ENCODE measurements at regions not wholly inside any gene's neighbourhood (a gene's known extent, or its start where the extent isn't known, plus 50 kb on each side); places are given as distances from the start of the nearest gene placed in this dataset.

DNA sequence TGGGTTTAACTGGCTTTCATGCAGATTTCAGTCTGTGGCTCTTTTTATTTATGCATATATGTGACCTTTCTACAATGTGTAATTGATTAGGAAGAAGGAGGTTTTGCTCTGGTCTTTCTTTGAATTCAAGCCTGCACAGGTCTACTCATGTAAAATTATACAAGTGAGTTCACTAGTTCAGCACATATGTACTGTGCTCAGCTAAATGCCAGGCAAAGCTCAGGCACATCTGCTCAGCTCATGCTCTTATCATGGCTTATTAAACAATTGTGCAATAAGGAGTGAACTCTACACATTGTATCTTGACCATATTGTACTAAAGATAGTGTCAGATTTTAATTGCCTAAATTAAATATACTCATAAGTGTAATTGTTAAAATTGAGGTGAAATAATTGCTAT is 378.4 kb downstream of the ADGRL2 start:
- ChIA-PET CTCF (no interaction called here), POLR2A (no interaction called here)
- intact Hi-C loops (cut with micrococcal nuclease): no loop called here
- Mint-ChIP-seq H3K36me3 (no peaks in the 10 kb centered on the region), H3K27me3 (no peaks in the 10 kb centered on the region), H3K4me3 (no peak overlapping the region), H3K27ac (no peak overlapping the region), H3K4me1 (no peaks in the 10 kb centered on the region), H3K9me3 (peaks cover 0 to 3% (median 0%) of the 10 kb centered on the region in 11 donors)
- ATAC-seq: no peak
- DNase-seq: no peak
- Histone ChIP-seq H3K27me3 (ENCODE audit: control insufficient read depth in 2 of 2, insufficient read depth in 2 of 2, low read length in 2 of 2) (no peaks in the 10 kb centered on the region), H3K9me3 (ENCODE audit: control insufficient read depth in 2 of 3, low read length in 3 of 3) (no peaks in the 10 kb centered on the region), H3K4me1 (ENCODE audit: control insufficient read depth in 2 of 2, insufficient read depth in 2 of 2, low read length in 2 of 2) (no peaks in the 10 kb centered on the region), H3K36me3 (ENCODE audit: control insufficient read depth in 2 of 3, insufficient read depth in 3 of 3, low read length in 3 of 3) (no peaks in the 10 kb centered on the region), H3K4me3 (ENCODE audit: low read length) (no peak overlapping the region), H3K27ac (ENCODE audit: low read depth, low read length) (no peak overlapping the region)

DNA sequence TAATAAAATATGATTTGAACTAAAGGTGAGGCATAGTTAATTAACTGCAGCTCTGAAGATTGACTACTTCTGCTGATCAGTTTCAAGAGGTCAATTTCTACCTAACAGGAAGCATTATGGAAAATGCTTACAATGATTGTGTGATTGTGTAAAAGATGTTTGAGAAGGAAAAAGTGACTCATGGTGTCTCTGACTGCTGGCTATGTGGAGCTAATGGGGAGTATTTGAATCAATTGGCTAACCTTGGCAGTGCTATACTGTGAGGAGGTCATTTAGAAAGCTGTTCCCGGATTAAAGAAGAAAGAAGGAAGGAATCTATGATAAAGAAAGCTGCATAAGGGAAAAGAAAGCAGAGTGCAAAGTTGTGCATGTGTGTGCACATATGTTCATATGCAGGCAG is 376.5 kb downstream of the ADGRL2 start:
- Histone ChIP-seq H3K9me3 (ENCODE audit: control insufficient read depth in 2 of 3, low read length in 3 of 3) (peaks cover 0 to under 1% (median 0%) of the 10 kb centered on the region in 3 experiments), H3K36me3 (ENCODE audit: control insufficient read depth in 2 of 3, insufficient read depth in 3 of 3, low read length in 3 of 3) (no peaks in the 10 kb centered on the region), H3K4me3 (ENCODE audit: low read length) (no peak overlapping the region), H3K4me1 (ENCODE audit: control insufficient read depth in 2 of 2, insufficient read depth in 2 of 2, low read length in 2 of 2) (no peaks in the 10 kb centered on the region), H3K27ac (ENCODE audit: low read depth, low read length) (no peak overlapping the region), H3K27me3 (ENCODE audit: control insufficient read depth in 2 of 2, insufficient read depth in 2 of 2, low read length in 2 of 2) (no peaks in the 10 kb centered on the region)
- intact Hi-C loops (cut with micrococcal nuclease): no loop called here
- no peaks in the 10 kb centered on the region for H3K4me1 Mint-ChIP-seq
- no peak overlapping the region for H3K27ac Mint-ChIP-seq
- no peak overlapping the region for H3K4me3 Mint-ChIP-seq
- DNase-seq (no peak), ATAC-seq (no peak)
- no peaks in the 10 kb centered on the region for H3K36me3 Mint-ChIP-seq
- peaks cover 0 to 5% (median 0%) of the 10 kb centered on the region in 5 donors for H3K27me3 Mint-ChIP-seq
- H3K9me3 Mint-ChIP-seq: peaks cover 0 to 10% (median 0%) of the 10 kb centered on the region in 11 donors
- ChIA-PET POLR2A (no interaction called here), CTCF (no interaction called here)

DNA sequence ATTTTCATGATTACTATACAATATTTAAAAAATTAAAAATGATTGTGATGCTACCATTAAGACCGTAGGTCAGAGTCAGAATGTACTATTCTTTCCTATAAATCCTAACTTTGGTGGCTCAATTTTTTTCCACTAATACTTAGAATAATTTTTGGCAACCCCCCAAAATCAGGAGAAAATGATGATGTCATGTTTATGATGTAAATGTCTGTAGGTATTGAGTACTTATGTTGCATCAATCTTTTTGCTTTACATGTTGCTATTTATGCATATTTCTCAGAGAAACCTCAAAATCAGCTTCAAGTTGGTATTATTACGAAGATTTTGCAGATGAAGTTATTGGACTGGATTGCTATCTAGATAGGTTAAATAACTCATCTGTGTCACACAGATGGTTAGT is 371.2 kb downstream of the ADGRL2 start:
- H3K9me3 Mint-ChIP-seq: peaks cover 0 to 10% (median 0%) of the 10 kb centered on the region in 11 donors
- peaks cover 0 to 5% (median 0%) of the 10 kb centered on the region in 5 donors for H3K27me3 Mint-ChIP-seq
- Histone ChIP-seq H3K4me3 (ENCODE audit: low read length) (no peak overlapping the region), H3K9me3 (ENCODE audit: control insufficient read depth in 2 of 3, low read length in 3 of 3) (peaks cover 0 to 3% (median 0%) of the 10 kb centered on the region in 3 experiments), H3K27ac (ENCODE audit: low read depth, low read length) (no peak overlapping the region), H3K36me3 (ENCODE audit: control insufficient read depth in 2 of 3, insufficient read depth in 3 of 3, low read length in 3 of 3) (no peaks in the 10 kb centered on the region), H3K27me3 (ENCODE audit: control insufficient read depth in 2 of 2, insufficient read depth in 2 of 2, low read length in 2 of 2) (no peaks in the 10 kb centered on the region), H3K4me1 (ENCODE audit: control insufficient read depth in 2 of 2, insufficient read depth in 2 of 2, low read length in 2 of 2) (no peaks in the 10 kb centered on the region)
- H3K36me3 Mint-ChIP-seq: no peaks in the 10 kb centered on the region
- DNase-seq (no peak), ATAC-seq (no peak)
- ChIA-PET POLR2A (no interaction called here), CTCF (no interaction called here)
- intact Hi-C loops (cut with micrococcal nuclease): no loop called here
- H3K4me3 Mint-ChIP-seq: no peak overlapping the region
- H3K4me1 Mint-ChIP-seq: peaks cover 0 to 9% (median 0%) of the 10 kb centered on the region in 7 donors
- H3K27ac Mint-ChIP-seq: no peak overlapping the region

DNA sequence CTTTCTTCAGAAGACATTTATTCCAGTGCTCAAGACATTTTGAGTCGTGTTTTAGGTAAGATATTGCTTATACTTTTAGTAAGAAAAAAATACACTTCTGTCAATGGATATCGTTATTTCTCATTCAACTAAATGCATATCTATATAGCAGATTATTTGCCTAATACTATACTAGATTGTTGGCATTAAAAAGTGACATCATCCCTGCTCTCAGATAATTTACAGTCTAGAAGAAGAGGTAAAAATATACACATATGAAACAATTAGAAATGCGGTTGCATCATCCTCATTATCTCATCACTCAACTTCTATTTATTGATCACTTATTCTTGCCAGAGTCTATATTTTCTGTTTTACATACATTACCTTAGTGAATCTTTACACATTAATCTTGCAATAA is 367.7 kb downstream of the ADGRL2 start:
- intact Hi-C loops (cut with micrococcal nuclease): no loop called here
- Histone ChIP-seq H3K4me1 (ENCODE audit: control insufficient read depth in 2 of 2, insufficient read depth in 2 of 2, low read length in 2 of 2) (no peaks in the 10 kb centered on the region), H3K4me3 (ENCODE audit: low read length) (no peak overlapping the region), H3K27me3 (ENCODE audit: control insufficient read depth in 2 of 2, insufficient read depth in 2 of 2, low read length in 2 of 2) (no peaks in the 10 kb centered on the region), H3K36me3 (ENCODE audit: control insufficient read depth in 2 of 3, insufficient read depth in 3 of 3, low read length in 3 of 3) (no peaks in the 10 kb centered on the region), H3K9me3 (ENCODE audit: control insufficient read depth in 2 of 3, low read length in 3 of 3) (peaks cover 0 to 3% (median 0%) of the 10 kb centered on the region in 3 experiments), H3K27ac (ENCODE audit: low read depth, low read length) (no peak overlapping the region)
- Mint-ChIP-seq H3K9me3 (peaks cover 0 to 4% (median 0%) of the 10 kb centered on the region in 11 donors), H3K36me3 (no peaks in the 10 kb centered on the region), H3K27me3 (peaks cover 0 to 3% (median 0%) of the 10 kb centered on the region in 5 donors), H3K4me3 (no peak overlapping the region), H3K4me1 (peaks cover 0 to 9% (median 0%) of the 10 kb centered on the region in 7 donors), H3K27ac (no peak overlapping the region)
- CTCF ChIA-PET: no interaction called here
- DNase-seq (no peak), ATAC-seq (no peak)
- POLR2A ChIA-PET: no interaction called here

DNA sequence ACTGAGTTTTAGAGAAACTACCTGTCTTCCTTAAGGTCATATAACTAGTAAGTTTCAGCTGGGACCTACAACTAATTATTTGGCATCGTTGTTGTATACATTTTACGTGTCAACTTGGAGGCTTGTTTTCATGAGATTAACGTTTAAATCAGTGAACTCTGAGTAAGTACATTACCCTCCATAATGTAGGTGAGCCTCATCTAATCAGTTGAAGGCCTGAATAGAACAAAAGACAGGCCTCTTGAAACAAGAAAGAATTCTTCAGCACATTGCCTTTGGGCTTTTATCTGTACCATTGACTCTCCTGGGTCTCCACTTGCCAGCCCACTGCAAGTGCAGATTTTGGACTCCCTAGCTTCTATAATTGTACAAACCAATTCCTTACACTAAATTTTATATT is 364.6 kb downstream of the ADGRL2 start:
- Mint-ChIP-seq H3K4me3 (no peak overlapping the region), H3K4me1 (peaks cover 5 to 28% (median 14%) of the 10 kb centered on the region in 7 donors), H3K27ac (no peak overlapping the region), H3K36me3 (no peaks in the 10 kb centered on the region), H3K9me3 (peaks cover 0 to 3% (median 0%) of the 10 kb centered on the region in 11 donors), H3K27me3 (peaks cover 0 to under 1% (median 0%) of the 10 kb centered on the region in 5 donors)
- Histone ChIP-seq H3K4me1 (ENCODE audit: control insufficient read depth in 2 of 2, insufficient read depth in 2 of 2, low read length in 2 of 2) (no peaks in the 10 kb centered on the region), H3K27me3 (ENCODE audit: control insufficient read depth in 2 of 2, insufficient read depth in 2 of 2, low read length in 2 of 2) (no peaks in the 10 kb centered on the region), H3K36me3 (ENCODE audit: control insufficient read depth in 2 of 3, insufficient read depth in 3 of 3, low read length in 3 of 3) (no peaks in the 10 kb centered on the region), H3K4me3 (ENCODE audit: low read length) (no peak overlapping the region), H3K27ac (ENCODE audit: low read depth, low read length) (no peak overlapping the region), H3K9me3 (ENCODE audit: control insufficient read depth in 2 of 3, low read length in 3 of 3) (no peaks in the 10 kb centered on the region)
- DNase-seq: no peak
- ATAC-seq: no peak
- ChIA-PET POLR2A (no interaction called here), CTCF (no interaction called here)
- intact Hi-C loops (cut with micrococcal nuclease): no loop called here

DNA sequence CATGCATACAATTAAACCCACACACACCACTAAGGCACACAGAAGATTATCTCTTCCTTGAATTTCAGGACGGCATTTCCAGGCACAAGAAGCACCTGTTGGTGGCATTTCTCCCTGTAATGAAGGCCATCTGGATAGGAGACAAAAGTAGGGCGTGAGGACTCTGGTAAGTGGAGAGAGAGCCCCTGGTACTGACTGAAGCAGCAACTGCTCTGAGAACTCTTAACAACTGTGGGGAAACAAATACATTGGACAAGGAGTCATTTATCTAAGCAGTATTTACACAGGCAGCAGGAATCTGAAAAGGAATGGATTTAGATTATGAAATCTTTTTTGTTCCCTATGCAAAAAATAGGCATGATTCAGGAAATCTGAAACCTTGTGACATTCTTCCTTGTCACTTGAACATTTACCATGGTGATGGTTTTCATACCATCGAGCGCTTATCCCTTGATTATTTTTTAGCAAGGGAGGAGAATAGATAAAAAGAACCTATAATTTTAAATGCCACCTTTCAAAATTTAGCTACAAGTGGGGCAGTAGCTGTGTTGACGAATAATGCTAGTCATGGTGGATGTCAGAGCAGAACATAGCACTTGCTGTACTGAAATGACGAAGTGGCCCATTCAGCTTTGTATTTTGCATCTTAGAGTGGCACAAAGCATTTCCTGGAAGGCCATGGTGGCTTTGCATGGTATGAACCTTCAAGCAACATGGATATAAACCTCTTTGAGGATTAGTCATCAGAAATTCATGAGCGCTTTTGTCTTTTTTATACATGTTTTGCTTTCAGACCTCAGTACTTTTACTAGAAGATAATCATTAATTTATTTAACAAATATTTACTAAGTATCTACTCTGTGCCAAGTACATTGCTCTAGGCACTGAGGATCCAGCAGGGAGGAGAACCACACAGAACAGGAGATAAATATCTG is 362.0 kb downstream of the ADGRL2 start:
- intact Hi-C loops (cut with micrococcal nuclease): no loop called here
- H3K9me3 Mint-ChIP-seq: peaks cover 0 to 2% (median 0%) of the 10 kb centered on the region in 11 donors
- Histone ChIP-seq H3K36me3 (ENCODE audit: control insufficient read depth in 2 of 3, insufficient read depth in 3 of 3, low read length in 3 of 3) (no peaks in the 10 kb centered on the region), H3K4me1 (ENCODE audit: control insufficient read depth in 2 of 2, insufficient read depth in 2 of 2, low read length in 2 of 2) (no peaks in the 10 kb centered on the region), H3K4me3 (ENCODE audit: low read length) (no peak overlapping the region), H3K27me3 (ENCODE audit: control insufficient read depth in 2 of 2, insufficient read depth in 2 of 2, low read length in 2 of 2) (no peaks in the 10 kb centered on the region), H3K27ac (ENCODE audit: low read depth, low read length) (no peak overlapping the region), H3K9me3 (ENCODE audit: control insufficient read depth in 2 of 3, low read length in 3 of 3) (no peaks in the 10 kb centered on the region)
- CTCF ChIA-PET: no interaction called here
- peak overlapping the region in 6 of 9 donors; percentile 1 to 92 (median 42) for H3K27ac Mint-ChIP-seq
- H3K4me1 Mint-ChIP-seq: peaks cover 5 to 26% (median 14%) of the 10 kb centered on the region in 7 donors
- H3K27me3 Mint-ChIP-seq: peaks cover 0 to 4% (median 0%) of the 10 kb centered on the region in 5 donors
- no peak for ATAC-seq
- DNase-seq: no peak
- H3K4me3 Mint-ChIP-seq: peak overlapping the region in 7 of 10 donors; percentile 9 to 82 (median 69)
- POLR2A ChIA-PET: no interaction called here
- H3K36me3 Mint-ChIP-seq: peaks cover 0 to 2% (median 0%) of the 10 kb centered on the region in 5 donors
